HG02970 (cell line): ENCODE measurements at regions not wholly inside any gene's neighbourhood (a gene's known extent, or its start where the extent isn't known, plus 50 kb on each side); places are given as distances from the start of the nearest gene placed in this dataset.
"Not testable (repeated sequence)": the region's sequence is repeated elsewhere in the genome, so short reads cannot be mapped to it uniquely, and the experiment has no call there.

ENCODE experiments used
- ATAC-seq: cut with Tn5 transposase; IDR thresholded peaks from one replicate; pipeline ENCODE4 v1.9.1; 2021; ENCODE audit warnings: mild to moderate bottlenecking, moderate library complexity, moderate number of reproducible peaks; ENCODE audit not compliant: unreplicated experiment, low FRiP score

DNA sequence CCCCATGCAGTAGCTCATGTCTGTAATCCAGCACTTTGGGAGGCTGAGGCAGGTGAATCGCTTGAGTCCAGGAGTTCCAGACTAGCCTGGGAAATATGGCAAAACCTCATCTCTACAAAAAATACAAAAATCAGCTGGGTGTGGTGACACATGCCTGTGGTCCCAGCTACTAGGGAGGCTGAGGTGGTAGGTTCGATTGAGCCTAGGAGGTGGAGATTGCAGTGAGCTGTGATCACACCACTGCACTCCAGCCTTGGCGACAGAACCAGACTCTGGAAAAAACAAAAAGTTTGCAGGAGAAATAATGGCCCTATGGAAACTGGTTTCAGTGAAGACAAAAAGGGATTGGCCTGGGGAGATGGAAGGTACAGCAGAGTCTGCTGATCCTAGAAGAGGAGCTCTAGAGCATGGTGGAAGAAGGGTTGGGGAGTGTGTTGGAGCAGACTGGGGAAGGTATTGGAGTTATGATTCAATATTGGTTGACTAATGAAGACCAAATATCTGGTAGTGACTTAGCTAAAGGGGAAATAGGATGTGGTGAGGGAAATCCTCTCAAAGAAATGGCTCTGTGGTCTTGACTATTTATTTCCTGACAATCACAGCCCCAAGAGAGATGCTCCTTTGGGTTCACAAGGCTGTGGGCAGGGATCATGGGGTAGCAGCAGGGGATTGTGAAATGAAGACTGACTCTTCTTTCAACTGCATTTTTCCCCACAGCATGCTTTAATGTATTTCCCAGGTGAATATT is 281.9 kb downstream of the UTRN start:
- no peak for ATAC-seq

DNA sequence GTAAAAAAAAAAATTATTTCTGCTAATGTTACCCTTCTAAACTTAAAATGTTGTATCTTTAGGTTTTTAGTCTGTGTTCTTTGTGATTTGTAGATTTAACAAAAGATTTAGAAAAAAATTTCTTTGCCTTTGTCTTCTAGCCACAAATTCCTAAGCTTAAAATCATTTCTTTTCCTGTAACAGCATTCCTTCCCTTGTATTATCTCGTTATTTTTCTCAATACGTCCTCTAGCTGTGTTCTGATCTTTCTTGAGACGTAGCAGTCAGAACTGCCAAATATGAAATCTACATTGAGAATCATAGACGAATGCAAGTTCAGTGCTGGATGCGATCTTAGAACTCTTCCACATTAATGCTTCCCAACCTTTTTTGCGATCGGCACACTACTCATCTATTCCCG is 283.1 kb downstream of the UTRN start:
- no peak for ATAC-seq

DNA sequence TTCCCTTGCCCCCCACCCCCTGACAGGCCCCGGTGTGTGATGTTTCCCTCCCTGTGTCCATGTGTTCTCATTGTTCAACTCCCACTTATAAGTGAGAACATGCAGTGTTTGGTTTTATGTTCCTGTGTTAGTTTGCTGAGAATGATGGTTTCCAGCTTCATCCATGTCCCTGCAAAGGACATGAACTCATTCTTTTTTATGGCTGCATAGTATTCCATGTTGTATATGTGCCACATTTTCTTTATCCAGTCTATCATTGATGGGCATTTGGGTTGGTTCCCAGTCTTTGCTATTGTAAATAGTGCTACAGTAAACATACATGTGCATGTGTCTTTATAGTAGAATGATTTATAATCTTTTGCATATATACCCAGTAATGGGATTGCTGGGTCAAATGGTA is 287.4 kb downstream of the UTRN start:
- ATAC-seq: not testable (repeated sequence)

DNA sequence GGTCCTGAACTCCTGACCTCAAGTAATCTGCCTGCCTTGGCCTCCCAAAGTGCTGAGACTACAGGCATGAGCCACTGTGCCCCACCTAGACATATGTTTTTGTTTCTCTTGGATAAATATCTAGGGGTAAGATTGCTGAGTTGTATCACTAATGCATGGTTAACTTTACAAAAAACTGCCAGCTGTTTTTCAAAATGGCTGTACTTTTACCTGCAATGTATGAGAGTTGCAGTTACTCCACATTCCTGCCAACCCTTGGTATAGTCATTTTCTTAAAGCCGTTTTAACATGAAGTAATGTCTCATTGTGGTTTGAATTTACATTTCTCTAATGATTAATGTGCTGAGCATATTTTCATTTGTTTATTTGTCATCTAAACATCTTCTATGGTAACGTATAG is 289.7 kb downstream of the UTRN start:
- ATAC-seq: no peak

DNA sequence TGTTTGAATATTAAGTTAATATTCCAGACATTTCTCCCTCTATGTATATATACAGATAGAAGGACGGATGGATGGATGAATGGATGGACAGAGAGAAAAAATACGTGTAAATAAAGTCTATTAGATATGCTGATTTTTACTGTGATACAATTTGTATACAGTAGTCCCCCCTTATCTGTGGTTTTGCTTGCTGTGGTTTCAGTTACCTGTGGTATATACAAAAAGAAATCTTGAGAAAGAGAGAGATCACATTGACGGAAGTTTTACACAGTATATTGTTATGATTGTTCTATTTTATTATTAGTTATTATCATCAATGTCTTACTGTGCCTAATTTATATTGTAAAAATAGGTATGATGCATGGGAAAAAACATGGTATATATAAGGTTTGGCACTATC is 290.2 kb downstream of the UTRN start:
- no peak for ATAC-seq

DNA sequence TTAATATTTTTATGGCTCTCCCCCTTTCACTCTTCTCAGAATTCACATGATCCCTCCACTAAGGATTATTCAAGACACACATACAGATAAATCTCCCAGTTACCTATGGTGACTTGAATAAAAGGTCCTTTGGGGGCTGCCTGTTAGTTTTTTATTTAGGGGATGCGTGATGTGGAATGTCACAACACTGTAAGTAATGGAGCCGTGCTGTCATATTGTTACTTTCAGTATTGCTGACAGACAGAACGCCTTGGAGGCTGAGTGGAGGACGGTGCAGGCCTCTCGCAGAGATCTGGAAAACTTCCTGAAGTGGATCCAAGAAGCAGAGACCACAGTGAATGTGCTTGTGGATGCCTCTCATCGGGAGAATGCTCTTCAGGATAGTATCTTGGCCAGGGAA is 291.7 kb downstream of the UTRN start:
- no peak for ATAC-seq

DNA sequence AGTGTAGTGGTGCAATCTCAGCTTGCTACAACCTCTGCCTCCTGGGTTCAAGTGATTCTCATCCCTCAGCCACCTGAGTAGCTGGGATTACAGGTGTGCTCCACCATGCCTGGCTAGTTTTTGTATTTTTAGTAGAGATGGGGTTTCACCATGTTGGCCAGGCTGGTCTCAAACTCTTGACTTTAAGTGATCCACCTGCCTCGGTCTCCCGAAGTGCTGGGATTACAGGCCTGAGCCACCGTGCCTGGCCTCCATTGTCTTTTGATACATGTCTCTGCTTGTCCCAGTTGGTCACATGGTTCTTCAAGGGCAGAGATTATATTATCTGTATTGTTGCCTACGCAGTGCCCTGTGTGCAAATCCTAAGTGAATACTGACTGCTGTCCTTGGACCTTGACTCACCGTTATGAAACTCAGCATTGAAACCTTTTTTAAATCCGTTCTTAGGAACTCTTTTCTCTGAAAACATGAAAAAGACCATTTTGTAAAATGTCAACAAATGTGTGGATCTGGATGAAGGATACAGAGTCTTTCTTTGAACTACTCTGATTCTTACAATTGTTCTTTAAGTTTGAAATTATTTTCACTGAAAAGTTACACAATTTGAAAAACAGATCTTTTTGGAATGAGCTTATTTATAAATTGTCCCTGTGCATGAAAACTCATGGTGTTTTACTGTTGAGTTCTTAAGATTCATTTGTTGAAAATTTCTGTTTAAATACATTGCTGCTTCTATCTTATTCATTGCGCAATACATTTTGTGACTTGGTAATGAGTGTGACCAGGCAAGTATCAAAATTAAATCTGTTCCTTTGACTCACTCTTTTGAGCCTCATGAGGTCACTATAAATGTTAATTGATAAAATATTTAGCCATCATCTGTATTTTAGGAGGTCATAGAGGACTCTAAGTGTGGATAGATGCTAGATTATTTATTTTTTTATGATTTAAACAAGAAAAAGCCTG is 293.5 kb downstream of the UTRN start:
- no peak for ATAC-seq

DNA sequence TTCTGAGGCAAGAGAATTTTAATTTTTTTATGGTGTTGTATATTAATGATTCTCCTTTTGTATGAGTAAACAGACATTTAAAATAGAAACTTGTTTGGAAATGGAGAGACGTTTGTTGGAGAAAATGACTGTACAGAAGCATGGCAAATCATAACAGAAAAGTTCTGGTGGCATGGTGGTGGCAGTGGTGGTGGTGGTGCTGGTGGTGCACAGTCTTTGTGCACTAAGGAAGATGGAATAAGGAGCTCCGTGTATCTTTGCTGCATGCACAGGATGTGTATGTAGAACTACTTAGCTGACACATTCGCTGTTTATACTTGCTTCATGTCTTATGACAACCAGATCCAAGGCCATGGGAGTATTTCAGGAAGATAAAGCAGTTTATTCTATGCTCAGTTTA is 294.9 kb downstream of the UTRN start:
- no peak for ATAC-seq

DNA sequence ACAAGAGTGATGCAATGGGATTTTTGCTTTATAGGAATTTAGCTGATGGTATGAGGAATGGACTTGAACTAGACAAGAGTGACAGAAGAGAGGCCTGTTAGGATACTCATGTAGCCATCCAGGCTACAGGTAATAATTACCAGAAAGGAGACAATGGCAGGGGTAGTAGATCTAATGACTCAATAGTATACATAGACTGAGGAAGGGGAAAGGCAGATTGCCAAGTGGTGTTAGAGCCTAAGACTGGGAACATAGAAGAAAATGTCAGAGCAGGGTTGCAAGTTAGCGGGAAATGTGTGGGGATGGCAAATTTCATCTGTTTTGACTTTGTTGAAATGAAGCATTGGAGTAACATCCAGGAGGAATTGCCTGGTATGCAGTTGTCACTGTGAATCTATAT is 295.6 kb downstream of the UTRN start:
- no peak for ATAC-seq

DNA sequence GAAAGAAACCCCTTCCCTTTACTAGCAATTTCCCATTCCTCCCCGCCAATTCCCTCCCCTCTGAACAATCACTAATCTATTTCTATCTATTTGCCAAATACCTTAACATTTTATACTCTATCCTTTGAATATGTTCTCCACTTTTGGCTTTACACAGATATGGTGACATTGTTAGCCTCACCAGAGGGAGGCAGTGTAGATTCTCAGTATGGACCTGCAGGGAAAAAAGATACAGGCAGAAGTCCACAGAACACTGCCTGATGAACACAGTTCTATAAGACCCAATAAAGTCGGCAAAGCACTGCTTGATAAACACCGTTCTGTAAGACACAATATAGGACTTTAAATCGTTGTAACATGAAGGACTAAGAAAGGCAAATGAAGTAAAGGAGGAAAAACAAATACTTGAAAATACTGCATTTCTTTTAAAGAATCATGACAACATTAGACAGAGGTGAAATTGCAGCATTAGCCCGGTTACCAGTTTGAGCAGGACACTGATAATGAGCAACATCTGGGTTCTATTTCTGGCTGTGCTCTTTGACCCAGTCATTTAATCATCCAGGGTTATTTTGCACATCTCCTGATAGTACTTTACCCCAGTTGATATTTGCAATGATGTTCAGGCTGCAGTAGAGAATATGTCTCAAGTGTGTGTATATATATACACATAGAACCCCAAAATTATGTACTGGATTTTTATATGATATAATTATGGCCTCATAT is 296.8 kb downstream of the UTRN start:
- ATAC-seq: no peak

DNA sequence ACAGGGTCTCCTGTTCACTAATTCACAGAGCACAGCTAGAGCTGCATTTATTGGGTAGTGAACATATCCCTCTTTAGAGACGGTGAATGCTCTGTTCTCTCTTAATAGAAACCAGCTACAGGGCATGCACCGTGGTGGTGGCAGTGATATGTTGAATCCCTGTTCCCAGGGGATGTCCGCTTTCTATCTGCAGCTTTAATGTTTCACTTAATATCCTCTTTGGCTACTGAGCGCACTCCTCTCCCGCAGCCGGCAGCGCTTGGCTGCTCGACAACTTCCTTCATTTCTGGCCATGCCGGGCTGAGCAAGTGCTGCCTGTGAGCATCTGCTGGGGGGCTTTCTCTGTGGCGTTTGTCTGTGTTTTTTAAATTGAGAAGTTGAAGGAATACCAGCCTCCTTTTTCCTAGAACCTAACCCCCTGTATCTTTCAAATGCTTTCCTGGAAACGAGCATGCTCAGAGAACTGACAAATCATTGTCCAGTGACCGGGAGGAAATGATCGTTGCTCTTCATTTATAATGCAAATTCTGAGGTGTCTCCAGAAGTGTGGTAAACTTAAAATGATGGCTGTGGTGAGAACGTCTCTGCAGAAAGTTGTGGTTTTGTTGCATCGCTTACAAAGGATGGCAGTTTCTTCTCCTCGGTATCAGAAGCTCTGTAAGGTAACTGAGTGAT is 297.9 kb downstream of the UTRN start:
- peak; percentile 92 for ATAC-seq

DNA sequence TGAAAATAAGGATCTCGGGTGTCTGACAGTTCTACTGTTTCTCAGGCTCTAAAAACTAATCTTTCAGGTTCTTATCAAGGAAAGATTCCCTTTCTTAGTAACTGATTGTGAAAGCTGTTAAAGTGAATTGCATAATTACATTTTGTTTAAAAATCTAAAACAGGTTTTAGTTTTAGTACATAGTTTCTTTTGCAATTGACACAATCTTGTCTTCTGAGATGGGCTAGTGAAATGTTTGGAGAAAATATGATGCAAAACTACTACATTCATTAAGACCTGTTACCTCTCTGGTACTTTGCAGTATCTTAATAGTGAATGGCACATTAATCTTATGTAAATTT is 298.4 kb downstream of the UTRN start:
- no peak for ATAC-seq

DNA sequence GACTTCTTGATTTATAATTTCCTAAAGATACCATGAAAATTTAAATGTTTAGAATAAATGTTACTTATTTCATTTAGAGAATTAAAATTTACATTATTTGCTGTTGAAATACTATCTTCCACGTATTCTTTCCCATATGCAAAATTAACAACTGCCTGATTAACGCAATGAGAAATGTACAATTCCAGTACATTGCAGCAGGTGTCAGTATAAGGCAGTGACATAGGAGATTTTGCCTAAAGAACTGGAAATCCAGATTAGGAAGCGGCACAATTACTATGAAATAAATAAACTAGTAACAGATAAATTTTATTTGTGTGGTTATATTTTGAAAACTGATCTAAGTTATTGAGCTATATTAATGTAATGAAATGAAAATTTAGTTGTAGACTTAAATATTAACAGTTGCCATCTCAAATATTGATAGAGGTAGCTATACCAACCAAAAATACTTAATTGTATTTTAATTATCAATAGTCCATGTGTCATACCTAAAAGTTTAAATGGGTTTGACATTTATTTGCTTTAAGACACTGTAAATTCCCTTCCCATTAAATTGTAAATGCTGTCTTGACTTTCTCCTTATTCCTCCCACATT is 300.2 kb downstream of the UTRN start:
- ATAC-seq: no peak

DNA sequence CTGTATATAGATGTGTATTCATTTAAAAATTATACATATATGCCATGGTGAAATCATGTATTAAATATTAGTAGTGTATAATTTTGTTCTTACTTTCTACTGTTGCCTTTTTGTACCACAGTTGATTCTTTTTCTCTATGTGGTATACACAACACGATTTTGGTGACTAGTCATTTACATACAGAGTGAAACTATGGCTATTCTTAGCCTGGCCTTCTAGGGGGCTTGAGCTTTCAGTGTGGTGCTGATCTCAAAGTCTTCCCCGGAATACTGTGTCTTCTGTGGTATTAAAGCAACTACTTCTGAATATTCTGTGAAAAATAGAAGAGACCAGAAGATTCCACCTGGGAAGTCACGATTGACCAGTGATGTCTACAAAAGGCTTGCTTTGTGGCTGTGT is 301.9 kb downstream of the UTRN start:
- no peak for ATAC-seq

DNA sequence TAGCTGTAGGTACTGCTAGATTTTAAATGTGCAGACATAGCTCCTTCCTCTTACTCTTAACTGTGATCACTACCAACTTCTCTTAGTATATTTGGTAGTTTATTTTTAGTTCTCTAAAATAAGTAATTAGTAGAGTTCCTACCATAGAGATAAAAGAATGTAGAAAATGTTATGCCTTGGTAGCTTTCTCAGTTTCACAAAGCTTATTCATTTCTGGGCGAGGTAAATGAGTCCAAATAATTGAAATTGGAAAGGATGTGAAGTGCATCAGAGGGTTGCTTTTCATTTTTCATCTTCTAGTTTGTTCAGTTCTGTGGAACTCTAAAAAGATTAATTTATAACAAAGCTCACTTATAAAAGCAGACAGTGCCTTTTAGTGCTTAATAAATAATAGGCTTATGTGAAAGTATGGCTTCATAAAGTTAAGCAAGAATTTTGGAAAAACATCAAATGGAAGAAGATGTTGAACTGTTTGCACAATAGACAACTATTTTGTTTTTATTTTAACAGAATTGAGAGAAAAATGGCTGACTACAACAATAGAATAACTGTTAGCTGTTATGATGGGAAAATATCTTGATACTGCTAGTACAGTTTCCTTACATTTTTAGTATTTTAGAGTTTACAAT is 303.7 kb downstream of the UTRN start:
- ATAC-seq: peak; percentile 69

DNA sequence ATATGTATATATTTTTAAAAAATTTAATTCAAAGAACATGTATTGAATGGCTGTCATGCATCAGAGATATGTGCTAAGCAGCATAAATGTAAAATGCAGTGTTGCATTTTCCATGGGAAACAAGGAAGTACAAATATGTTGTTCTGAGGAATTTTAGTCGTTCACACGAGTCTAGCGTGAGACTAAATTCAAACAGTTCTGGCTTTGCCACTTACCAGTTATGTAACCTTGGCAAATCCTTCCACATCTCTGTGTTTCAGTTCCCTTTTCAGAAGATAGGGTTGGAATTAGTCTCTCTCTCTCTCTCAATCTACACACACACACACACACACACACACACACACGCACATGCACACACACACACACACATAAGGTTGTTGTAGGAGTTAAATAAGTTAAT is 305.4 kb downstream of the UTRN start:
- ATAC-seq: no peak

DNA sequence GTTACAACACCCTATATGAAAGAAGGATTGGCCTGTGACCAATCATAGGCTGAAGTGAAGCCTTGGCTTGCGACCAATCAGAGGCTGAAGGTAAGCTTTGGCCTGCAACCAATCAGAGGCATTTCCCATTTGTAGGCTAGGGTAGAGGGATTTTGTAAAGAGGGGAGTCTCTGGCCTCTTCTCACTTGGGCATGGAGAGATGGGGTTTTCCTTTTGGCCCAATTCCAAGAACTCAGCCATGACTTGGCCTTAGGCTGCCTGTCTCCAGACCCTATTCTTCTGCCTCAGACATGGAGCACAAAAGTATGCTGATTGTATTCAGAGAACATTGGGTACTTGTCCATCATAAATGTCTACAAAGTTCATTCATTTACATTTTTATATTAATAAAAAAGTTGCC is 308.3 kb downstream of the UTRN start:
- ATAC-seq: no peak

DNA sequence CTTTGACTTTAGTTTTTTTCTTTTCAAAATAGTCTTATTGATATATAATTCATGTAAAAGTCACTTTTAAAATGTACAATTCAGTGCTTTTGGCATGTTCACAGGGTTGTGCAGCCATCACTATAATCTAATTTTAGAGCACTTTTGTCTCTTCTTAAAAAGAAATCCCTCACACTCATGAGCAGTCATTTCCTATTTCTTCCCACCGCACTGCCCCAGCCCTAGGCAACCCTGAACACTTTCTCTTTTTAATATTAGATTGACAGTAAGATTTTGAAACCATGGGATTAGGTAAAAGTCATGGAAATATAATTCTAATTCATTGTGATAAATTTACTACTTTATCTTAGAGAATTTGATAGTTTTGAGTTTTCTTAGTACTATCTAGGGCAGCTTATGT is 309.4 kb downstream of the UTRN start:
- ATAC-seq: no peak

DNA sequence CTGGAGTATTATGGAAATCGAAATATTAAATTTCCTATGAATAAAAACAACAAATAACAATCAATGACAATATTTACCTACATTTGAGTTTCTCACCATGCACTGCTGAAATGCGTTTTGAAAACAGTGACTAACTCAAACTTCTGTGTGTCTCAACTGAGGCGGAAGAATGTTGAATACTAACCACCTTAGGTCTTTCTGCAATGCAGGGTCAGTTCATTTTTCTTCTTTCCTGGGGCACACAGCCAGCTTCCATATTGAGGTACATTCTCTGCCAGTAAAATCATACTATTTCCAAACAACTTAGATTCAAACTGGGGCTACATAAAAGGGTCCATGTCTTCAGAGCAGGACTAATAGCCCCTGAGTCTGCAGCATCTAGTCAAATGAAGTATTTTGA is 310.1 kb downstream of the UTRN start:
- ATAC-seq: no peak

DNA sequence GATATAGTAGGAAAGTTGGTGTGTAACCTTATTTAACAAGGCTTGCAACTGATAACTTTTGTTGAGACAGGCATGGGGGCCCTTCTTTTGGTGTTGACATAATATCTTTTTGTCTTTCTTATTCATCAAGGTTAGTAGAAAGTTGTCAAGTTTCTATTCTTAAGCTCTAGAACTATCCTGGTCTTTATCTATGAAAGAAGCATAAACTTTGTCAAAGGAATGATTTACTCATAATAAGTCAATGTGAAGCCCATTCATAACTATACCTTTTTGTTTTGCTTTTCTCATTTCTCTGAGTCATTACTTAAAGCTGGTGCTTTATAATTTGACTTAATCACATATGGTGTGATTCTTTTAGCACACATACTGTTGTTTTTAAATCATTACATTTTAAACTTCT is 312.4 kb downstream of the UTRN start:
- no peak for ATAC-seq
